ENCODE measurements at regions not wholly inside any gene's neighbourhood (a gene's known extent, or its start where the extent isn't known, plus 50 kb on each side); places are given as distances from the start of the nearest gene placed in this dataset.
"Not testable (repeated sequence)": the region's sequence is repeated elsewhere in the genome, so short reads cannot be mapped to it uniquely, and the experiment has no call there.

DNA sequence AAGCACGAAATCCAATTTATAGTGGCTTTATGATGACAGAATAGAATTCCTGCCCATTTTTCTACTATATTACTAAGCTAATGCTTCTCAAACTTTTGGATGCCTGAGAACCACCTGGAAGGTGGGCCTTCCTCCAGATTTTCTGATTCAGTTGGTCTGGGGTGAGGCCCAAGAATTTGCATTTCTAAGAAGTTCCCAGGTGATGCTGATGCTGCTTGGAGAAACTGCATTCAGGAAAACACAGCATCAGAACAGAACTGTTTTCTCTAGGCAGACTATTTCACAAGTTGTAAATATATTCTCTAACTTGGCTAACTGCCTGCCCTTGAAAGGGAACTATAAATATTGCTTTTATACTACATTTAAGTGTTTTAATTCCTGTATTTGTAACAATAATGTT, 644.9 kb upstream of the DPPA4 start:
- no peak for DNase-seq (ENCODE audit: low read depth in 2 of 3, low spot score in 2 of 3)

GRCh38 chr3:109984976-109985375, 647.6 kb upstream of the DPPA4 start:
- no peak for DNase-seq (ENCODE audit: low read depth in 2 of 3, low spot score in 2 of 3)

DNA sequence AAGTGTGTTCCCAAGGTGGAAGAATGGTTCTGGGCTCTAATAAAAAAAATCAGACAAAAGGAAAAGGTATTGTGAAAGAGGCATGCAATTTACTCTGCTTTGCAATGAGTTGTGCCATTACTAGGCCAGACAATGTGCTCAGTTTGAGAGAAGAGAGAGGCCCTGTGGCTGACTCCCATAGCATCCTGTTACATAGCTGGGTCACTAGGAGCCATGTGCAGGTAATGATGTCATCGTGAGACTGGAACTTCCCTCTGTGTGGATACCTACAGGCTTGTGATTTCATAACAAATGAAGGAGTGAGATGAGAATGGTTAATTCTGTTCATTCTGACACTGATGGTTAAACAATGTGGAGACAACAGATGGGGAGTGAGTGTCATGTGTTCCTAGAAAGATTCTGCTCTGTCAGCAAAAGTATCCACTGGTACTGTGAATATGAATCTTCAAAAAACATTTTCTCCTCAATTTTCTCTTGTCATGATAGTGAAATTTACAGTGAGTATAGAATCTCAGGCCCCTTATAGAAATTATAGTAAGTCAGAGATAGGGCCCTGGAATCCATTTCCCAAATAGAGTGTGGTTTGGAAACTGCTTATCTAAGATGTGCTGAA, 648.7 kb upstream of the DPPA4 start:
- no peak for DNase-seq (ENCODE audit: low read depth in 2 of 3, low spot score in 2 of 3)

- DNase-seq (ENCODE audit: low read depth in 2 of 3, low spot score in 2 of 3), result no peak
Observed at GRCh38 chr3:109994853-109995252, 657.5 kb upstream of the DPPA4 start.

DNA sequence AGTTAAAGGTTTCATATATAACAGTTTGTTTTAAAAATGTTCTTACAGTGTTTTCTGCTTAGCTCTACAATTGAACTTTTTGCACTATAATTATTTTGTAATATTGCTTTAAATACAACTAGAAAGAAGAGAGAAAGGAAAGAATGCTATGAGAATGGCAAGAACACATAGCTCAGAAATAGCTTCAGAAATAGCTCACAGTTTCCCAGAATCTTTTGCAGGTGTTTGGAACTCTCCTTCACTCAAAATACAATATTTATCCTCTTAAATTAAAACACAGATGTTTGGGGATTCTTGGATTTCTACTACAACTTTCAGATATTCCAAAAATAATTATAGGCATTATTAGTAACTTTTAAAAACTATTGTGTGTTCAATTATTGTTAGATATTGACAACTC, 658.0 kb upstream of the DPPA4 start:
- DNase-seq (ENCODE audit: low read depth in 2 of 3, low spot score in 2 of 3), result no peak

GRCh38 chr3:110001905-110002304, 664.6 kb upstream of the DPPA4 start:
- DNase-seq (ENCODE audit: low read depth in 2 of 3, low spot score in 2 of 3), result not testable (repeated sequence)

DNA sequence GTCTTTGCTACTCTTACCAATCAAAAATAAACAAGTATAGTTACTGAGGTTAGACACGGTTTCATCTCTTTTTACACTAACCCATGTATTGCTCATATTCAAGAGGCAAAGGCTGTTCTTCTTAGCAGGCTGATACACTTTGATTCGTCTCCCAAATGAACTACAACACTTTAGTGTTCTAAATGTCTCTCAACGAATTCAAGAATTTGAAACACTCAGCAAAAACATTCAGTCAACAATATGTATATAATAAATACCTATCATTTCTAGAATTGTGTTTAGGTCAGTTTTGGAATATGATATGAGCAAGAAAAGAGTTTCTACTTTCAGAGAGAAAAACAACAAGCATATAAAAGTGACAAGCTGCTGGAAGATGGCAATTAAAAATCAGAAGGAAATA, 669.6 kb upstream of the DPPA4 start:
- no peak for DNase-seq (ENCODE audit: low read depth in 2 of 3, low spot score in 2 of 3)

DNA sequence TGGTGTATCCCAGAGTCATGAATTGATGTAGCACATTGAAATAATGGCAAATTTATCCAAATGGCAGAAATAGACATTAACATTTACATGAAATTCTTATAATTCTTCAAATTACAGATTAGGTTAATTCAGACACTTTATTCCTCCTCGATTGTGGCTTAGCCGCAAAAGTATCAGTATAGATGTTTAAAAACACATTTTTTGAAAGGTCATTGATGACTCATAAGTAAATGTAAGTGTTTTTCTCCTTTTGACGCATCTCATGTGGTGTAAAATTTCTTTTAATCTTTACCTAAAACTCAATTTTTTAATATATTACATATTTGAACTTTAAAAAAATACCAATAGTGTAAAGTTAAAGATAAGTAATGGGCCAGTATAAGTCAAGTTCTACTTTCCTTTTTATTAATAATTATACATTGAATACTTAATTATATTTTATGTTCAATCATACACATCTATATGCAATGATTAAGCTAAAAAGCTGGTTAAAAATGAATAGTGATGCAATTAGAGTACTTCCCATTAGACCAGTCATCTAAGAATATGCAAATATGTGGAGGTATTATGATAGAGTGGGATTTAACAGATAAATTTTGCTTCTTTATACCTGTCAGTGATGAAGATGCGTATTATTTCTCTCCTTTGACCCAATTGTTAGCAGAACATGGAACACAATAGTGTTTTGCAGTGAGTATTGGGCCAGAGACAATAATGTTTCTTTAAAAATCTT, 678.1 kb upstream of the DPPA4 start:
- no peak for DNase-seq (ENCODE audit: low read depth in 2 of 3, low spot score in 2 of 3)

GRCh38 chr3:110016235-110016815, 679.0 kb upstream of the DPPA4 start:
- DNase-seq (ENCODE audit: low read depth in 2 of 3, low spot score in 2 of 3), result no peak

DNA sequence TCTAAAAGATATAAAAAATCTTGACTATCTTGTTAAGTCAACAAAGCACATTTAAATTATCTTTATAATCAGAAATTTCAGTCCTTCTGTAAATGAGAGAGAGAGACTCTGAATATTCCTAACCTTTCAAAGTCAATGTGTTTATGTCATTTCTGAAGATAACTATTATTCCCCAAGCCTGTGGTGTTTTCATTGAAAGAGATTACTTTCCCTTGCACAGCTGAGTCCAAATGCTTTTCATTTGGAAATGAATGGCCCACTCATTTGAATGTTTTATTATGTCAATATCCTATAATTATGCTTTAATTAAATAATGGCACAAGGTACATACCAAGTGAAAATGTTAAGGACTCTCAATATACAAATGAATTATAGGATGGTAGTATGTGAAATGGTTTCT, 680.0 kb upstream of the DPPA4 start:
- no peak for DNase-seq (ENCODE audit: low read depth in 2 of 3, low spot score in 2 of 3)

DNA sequence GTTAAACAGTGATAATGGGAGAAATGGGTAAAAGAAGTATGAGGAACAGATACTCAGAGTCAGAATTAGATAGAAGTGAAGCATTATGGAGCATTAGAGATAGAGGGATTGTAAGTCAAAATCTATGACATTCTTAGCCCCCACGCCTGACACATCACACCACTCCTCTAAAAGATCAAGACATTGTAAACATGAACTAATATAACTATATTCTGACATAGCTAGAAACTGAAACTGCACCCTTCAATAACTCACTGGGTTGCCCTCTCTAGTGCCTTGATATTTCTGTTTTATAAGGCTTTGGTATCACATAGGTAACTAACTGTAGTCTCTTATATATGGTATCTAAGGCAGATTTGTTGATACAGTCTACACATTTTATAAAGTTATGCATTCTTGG, 684.3 kb upstream of the DPPA4 start:
- DNase-seq (ENCODE audit: low read depth in 2 of 3, low spot score in 2 of 3), result no peak

GRCh38 chr3:110023022-110023421, 685.7 kb upstream of the DPPA4 start:
- not testable (repeated sequence) for DNase-seq (ENCODE audit: low read depth in 2 of 3, low spot score in 2 of 3)

DNA sequence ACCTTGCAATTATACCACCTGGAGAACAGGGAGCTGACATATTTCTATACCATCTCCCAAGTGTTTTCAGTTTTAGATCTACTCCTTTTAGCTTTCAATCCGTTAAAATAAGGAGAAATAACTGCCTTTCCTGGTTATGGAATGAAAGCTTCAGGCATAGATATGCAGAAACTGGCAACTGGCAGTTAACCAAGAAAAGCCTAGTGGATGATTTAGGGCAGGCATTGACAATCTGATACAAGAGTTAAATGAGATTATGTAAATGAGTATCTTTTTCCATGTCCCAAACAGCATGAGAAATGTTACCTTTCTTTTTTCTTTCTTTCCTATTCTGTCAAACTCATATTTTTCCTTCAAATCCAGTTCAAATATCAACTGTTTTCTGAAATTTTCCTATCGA, 689.1 kb upstream of the DPPA4 start:
- DNase-seq (ENCODE audit: low read depth in 2 of 3, low spot score in 2 of 3), result no peak

DNA sequence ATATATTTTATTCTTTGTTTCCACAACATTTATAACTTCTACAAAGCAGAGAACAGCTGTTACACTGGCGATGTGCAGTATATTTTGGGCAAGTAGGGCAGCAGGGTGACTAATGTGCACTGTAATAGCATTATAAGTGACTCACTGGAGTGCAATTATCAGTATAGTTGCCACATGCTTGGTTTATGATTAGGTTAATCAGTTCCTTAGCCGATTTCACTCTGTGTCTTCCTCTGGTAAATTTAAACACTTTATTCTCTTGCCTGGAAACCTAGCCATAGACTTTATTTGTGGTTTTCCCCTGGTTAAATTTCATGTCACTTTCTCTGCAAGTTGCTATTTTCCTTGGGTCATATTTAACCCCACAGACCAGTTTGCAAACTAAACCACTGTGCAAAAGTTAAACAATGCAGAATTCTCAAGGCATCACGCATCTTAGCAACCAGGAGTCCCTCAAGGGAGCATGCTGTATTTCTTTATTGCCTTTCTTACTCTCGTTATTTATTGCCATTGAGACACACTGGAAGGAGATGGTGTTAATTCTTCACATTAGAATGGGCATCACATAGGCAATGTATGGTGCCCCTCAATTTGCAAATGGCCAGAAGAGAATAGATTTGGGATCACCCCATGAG, 690.2 kb upstream of the DPPA4 start:
- no peak for DNase-seq (ENCODE audit: low read depth in 2 of 3, low spot score in 2 of 3)

- no peak for DNase-seq (ENCODE audit: low read depth in 2 of 3, low spot score in 2 of 3)
Observed at GRCh38 chr3:110031975-110032374, 694.6 kb upstream of the DPPA4 start.

DNA sequence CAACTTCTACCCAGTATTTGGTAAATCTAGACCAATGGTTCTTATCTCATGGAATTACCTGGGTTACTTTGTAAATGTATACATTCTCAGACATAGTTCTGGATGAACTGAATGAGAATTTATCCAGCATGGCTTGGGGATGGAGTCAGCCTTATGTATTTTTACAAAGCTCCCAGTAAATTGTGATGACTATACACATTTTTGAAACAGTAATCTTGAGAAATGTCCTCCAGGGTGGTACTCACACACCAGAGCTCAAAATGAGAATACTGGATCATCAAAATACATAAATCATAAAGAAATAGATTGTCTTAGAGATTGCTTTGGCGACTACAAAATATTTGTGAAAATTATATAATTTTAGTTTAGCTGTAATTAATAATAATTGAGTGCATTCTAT, 722.1 kb upstream of the DPPA4 start:
- DNase-seq (ENCODE audit: low read depth in 2 of 3, low spot score in 2 of 3), result no peak

- DNase-seq (ENCODE audit: low read depth in 2 of 3, low spot score in 2 of 3), result no peak
Observed at GRCh38 chr3:110062716-110063115, 725.4 kb upstream of the DPPA4 start.

GRCh38 chr3:110063178-110063577, 725.8 kb upstream of the DPPA4 start:
- DNase-seq (ENCODE audit: low read depth in 2 of 3, low spot score in 2 of 3), result no peak

DNA sequence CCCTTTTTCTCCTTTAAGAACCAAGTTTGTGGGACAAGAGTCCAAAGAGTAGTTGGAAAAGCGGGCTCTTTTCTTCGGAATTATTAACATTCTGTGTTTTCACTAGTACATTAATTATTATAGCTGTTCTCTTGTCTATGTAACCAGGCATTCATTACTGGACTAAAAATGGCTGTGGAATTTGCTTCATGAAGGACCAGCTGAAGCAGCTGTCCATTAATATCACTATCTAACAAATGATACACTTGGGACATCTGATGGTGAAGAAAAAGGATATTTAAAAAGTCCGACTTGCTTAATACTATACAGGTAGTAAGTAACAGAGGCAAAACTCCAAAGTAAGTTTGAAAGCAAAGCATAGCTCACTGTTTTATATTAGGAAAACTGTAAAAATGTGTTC, 728.9 kb upstream of the DPPA4 start:
- DNase-seq (ENCODE audit: low read depth in 2 of 3, low spot score in 2 of 3), result no peak

- DNase-seq (ENCODE audit: low read depth in 2 of 3, low spot score in 2 of 3), result no peak
Observed at GRCh38 chr3:110067527-110067926, 730.2 kb upstream of the DPPA4 start.

DNA sequence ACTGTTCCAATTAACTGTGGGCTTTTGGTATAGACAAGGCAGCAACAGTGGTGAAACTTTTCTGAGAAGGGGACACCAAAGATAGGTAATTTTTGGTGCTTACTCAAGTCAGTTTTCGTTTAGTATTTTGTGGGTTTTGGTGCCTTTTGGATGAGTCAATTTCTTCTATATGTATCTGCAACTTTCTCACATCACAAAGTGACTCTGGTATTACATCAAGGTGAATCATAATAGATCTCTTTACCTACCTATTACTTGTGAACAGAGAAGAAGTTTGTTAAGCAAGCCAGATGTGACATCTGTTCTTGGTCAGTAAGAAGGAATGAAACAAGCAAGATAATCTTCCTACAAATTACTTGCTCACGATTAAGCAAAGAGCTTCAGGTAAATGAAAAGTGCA, 732.4 kb upstream of the DPPA4 start:
- DNase-seq (ENCODE audit: low read depth in 2 of 3, low spot score in 2 of 3), result no peak
